WTC11 (cell line): ENCODE measurements at regions not wholly inside any gene's neighbourhood (a gene's known extent, or its start where the extent isn't known, plus 50 kb on each side); places are given as distances from the start of the nearest gene placed in this dataset.

Source experiments
- CREB1 ChIP-seq: sonication (generic); formaldehyde crosslinking; IDR thresholded peaks from 2 replicates; pipeline ENCODE4 v1.8.0; 2023; ENCODE audit warnings: mild to moderate bottlenecking, missing genetic modification reagents
- NR2C2 ChIP-seq: sonication (generic); formaldehyde crosslinking; IDR thresholded peaks from 2 replicates; pipeline ENCODE4 v1.8.0; 2022; ENCODE audit warnings: mild to moderate bottlenecking, missing genetic modification reagents
- NR3C1 ChIP-seq: sonication (generic); formaldehyde crosslinking; conservative IDR thresholded peaks from 2 replicates; pipeline ENCODE4 v1.8.1; 2023; ENCODE audit warnings: low read depth, mild to moderate bottlenecking, missing genetic modification reagents
- TF ChIP-seq, protein P1 (sequence below): fragments of 200-600 bp; IDR thresholded peaks from 2 replicates; pipeline ENCODE4 v1.8.0; 2022; ENCODE audit warnings: antibody characterized with exemption

DNA sequence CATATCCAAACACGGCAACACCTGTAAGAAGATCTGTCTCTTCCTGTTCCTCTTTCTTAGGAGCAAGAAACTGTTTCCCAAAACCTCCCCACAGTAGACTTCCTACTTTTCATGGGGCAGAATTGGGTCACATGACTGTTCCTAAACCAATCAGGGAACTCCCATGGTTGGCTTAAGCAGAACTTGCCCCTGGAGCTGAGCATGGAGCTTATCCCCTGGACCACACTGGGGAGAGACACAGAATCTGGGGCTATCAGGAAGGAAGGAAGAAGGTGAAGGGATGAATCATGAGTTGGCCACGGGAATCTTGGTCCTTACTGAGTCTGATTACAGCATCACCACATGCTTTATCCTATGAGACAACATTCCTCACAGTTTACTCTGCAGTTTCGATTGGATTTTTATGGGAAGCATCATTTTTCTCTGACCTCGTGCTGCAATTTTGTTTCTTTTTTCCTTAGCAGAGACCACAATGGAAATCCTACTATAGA, 81.8 kb downstream of the CDC7 start:
- TF ChIP-seq, protein P1, sequence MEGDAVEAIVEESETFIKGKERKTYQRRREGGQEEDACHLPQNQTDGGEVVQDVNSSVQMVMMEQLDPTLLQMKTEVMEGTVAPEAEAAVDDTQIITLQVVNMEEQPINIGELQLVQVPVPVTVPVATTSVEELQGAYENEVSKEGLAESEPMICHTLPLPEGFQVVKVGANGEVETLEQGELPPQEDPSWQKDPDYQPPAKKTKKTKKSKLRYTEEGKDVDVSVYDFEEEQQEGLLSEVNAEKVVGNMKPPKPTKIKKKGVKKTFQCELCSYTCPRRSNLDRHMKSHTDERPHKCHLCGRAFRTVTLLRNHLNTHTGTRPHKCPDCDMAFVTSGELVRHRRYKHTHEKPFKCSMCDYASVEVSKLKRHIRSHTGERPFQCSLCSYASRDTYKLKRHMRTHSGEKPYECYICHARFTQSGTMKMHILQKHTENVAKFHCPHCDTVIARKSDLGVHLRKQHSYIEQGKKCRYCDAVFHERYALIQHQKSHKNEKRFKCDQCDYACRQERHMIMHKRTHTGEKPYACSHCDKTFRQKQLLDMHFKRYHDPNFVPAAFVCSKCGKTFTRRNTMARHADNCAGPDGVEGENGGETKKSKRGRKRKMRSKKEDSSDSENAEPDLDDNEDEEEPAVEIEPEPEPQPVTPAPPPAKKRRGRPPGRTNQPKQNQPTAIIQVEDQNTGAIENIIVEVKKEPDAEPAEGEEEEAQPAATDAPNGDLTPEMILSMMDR = no peak
- TF ChIP-seq NR2C2 (CRISPR knock-in tag) = no peak
- no peak for TF ChIP-seq NR3C1
- TF ChIP-seq CREB1 (CRISPR knock-in tag) = no peak
